ENCODE measurements at regions not wholly inside any gene's neighbourhood (a gene's known extent, or its start where the extent isn't known, plus 50 kb on each side); places are given as distances from the start of the nearest gene placed in this dataset.

- TF ChIP-seq POLR2A (IDR thresholded peaks at IDR 0.05; ENCODE audit: low read depth) (no peak), CTCF (IDR thresholded peaks at IDR 0.05) (peak; percentile 13 to 54 (median 19)), EP300 (IDR thresholded peaks at IDR 0.05) (no peak), POLR2AphosphoS5 (IDR thresholded peaks at IDR 0.05) (no peak)
Observed at GRCh38 chr15:77821188-77821958, 188.7 kb upstream of the LINGO1 start.
